ENCODE measurements at regions not wholly inside any gene's neighbourhood (a gene's known extent, or its start where the extent isn't known, plus 50 kb on each side); places are given as distances from the start of the nearest gene placed in this dataset.

DNA sequence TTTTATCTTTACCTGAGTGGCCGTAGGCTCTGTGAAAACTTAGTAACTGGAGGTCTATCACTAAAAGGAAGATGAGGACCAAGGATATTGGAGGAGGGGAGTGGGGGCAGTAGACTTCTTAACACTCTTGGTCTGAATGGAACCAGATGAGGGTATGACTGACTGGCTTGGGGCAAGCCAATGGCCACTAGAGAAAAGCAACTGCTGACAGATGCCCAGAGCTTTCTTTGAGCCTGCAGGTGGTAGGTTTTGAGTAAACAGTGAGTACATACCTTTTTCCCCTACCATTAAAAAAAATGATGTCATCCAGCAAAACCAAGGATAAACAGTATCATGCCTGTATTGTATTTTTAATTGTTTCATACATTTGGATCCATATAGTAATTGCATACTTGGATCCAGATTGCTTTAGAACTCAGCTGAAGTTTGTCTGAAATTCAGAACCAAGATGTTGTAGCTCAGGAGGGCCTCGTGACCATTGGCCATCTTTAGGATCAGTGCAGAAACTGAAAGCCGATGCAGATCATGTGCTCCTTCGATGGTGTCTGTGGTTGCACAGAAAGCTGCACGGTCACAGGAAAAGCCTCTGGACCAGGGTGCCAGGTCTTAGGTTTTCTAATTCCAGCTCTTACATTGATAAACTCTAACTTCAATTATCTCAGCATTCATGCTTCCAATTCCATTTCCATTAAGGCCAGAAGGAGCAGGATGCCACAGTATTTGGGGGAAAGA is 131.0 kb downstream of the PDGFRA start:
- no peaks in the 10 kb centered on the region for H3K36me3 Mint-ChIP-seq
- ATAC-seq (replicated peaks) (no peak), DNase-seq (no peak)
- H3K4me3 Mint-ChIP-seq = no peak overlapping the region
- no peak overlapping the region for H3K27ac Mint-ChIP-seq
- no peaks in the 10 kb centered on the region for H3K4me1 Mint-ChIP-seq
- no peaks in the 10 kb centered on the region for H3K9me3 Mint-ChIP-seq
- H3K27me3 Mint-ChIP-seq = peaks cover 0 to 5% of the 10 kb centered on the region in 2 donors

DNA sequence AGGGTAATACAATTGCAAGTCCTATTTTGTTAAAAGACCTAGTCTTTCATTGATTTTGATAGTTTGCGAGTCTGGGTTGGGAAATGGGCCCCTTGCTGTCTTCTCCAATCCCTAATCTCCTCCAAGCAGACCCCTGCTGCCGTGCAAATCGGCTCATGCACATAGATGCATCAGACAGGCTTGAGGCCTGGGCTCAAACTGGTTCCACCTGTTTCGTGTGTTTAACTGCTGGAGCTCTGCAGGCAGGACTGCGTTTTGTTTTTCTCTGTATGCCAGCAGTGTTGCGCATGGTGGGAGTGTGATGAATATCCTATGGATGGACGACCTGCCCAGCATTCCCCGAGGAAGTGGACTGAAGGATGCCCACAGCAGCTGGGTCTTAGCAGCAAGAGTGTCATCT is 133.9 kb downstream of the PDGFRA start:
- Mint-ChIP-seq H3K4me1 (no peaks in the 10 kb centered on the region), H3K36me3 (no peaks in the 10 kb centered on the region), H3K4me3 (no peak overlapping the region), H3K27me3 (peaks cover 0 to 8% of the 10 kb centered on the region in 2 donors), H3K27ac (no peak overlapping the region), H3K9me3 (peaks cover 0 to 3% of the 10 kb centered on the region in 2 donors)
- DNase-seq (no peak), ATAC-seq (replicated peaks) (no peak)

DNA sequence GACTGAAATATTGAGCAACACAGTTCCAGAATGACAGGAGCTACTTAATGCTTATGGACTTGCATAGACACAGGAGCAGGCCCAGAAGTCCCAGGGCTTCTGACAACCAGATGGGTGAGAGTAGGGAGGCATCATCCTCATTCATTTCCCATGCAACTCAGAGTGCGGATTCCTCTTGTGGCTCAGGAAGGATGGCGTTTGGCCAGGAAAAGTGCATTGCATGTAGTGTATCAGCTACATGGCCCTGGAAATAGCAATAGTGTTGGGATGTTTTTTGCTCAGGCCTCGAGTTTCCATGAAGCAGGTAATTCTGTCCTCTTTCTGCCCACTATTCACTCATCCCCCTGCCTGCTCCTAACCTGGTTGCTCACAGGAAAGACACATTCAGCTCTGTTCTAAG is 136.6 kb downstream of the PDGFRA start:
- no peaks in the 10 kb centered on the region for H3K36me3 Mint-ChIP-seq
- no peak for DNase-seq
- no peak for ATAC-seq (replicated peaks)
- no peak overlapping the region for H3K27ac Mint-ChIP-seq
- H3K4me3 Mint-ChIP-seq = no peak overlapping the region
- peaks cover 0 to 8% of the 10 kb centered on the region in 2 donors for H3K27me3 Mint-ChIP-seq
- peaks cover 0 to 3% of the 10 kb centered on the region in 2 donors for H3K9me3 Mint-ChIP-seq
- no peaks in the 10 kb centered on the region for H3K4me1 Mint-ChIP-seq

DNA sequence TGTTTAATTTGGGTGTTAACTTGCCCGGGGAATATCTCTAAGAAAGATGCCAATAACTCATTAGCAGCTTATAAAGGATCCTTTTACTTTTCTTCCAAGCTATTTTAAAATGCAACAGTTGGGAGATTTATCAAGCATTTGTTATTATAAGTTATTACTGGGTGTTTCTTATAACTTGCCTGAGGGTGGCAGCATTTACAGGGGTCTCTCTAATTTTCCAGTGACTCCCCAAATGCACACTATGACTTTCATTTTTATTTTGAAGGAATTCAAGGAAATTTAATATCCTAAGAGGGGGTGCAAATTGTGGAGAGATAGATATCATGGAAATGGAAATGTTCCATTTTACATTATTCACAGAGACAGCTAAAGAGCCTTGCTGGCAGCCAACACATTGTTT is 138.0 kb downstream of the PDGFRA start:
- peaks cover 0 to 8% of the 10 kb centered on the region in 2 donors for H3K27me3 Mint-ChIP-seq
- no peak for ATAC-seq (replicated peaks)
- H3K27ac Mint-ChIP-seq = no peak overlapping the region
- no peaks in the 10 kb centered on the region for H3K4me1 Mint-ChIP-seq
- no peak overlapping the region for H3K4me3 Mint-ChIP-seq
- H3K9me3 Mint-ChIP-seq = peaks cover 0 to 3% of the 10 kb centered on the region in 2 donors
- DNase-seq = no peak
- no peaks in the 10 kb centered on the region for H3K36me3 Mint-ChIP-seq

DNA sequence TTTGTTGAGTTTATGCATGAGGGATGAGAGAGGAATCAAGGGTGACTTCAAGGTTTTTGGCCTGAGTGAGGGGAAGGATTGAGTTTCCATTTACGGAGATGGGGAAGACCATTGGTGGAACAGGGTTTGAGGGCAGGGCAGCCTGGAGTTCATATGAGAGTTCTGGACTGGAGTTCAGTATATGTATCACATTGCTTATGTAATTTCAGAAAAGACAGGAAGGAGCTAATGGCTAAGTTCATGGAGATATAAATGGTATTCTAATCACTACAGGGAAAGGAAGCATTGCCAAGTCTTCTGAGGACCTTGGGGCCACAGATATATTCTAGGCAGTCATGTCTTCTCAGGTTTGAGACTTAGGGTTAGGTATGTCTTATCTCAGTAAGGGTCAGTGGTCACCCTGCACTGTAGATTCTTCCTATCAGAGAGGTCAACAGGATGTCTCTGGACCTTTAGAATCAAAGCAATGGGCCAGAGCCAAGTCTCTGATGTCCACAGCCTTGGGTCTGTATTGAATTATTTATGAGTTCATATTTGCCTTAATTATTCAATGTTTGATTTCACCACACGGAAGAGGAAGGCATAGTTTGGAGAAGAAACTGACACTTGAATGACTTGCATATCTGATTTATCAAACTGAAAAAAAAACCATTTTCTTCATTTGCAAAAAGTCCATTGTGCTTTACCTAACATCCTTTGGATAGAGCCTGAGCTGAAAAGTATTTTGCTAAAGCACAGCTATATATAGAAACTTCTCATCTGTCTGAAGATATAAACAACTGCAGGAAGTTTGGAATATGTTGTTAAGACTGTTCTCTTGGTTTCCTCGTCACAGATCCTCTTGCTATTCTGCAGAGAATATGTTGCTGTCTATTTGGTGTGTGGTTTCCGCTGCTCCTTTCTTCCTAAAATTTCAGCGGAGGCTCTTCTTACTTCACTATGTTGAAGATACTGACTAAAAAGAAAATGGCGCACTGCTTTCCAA is 139.5 kb downstream of the PDGFRA start:
- Mint-ChIP-seq H3K4me1 (no peaks in the 10 kb centered on the region), H3K27me3 (peaks cover 0 to 5% of the 10 kb centered on the region in 2 donors), H3K4me3 (no peak overlapping the region), H3K27ac (no peak overlapping the region), H3K36me3 (no peaks in the 10 kb centered on the region), H3K9me3 (peaks cover 0 to 3% of the 10 kb centered on the region in 2 donors)
- no peak for ATAC-seq (replicated peaks)
- no peak for DNase-seq

DNA sequence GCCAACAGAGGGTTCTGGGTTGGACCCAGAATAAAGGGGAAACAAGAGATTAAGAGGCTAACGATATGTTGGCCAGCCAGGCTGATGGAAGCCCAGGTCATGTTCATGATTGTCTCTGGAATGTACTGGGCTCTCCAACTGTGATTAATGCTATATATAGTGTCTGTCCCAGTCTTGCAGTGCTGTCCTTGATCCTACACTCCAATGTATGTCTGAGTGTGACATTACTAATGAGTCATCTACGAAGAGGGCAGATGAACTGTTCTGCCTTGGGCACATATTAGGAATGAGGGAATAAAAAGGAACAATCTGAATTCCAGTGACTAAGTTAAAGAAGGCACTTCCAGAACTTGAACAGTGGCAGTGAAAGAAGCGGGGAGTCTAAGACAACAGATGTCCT is 142.1 kb downstream of the PDGFRA start:
- DNase-seq = no peak

DNA sequence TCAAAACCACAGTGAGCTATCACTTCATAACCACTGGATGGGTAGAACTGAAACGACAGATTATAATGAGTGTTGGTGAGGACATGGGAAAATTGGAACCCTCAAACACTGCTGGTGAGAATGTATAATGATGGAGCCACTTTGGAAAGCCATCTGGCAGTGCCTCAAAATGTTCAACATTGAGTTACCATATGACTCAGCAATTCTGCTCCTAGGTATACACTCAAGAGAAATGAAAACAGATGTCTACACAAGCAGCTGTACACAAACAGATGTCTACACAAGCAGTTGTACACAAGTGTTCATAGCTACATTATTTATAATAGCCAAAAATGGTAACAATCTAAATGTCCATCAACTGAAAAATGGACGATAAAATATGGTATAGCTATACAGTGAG is 143.9 kb downstream of the PDGFRA start:
- H3K9me3 Mint-ChIP-seq = no peaks in the 10 kb centered on the region
- no peak overlapping the region for H3K4me3 Mint-ChIP-seq
- no peaks in the 10 kb centered on the region for H3K4me1 Mint-ChIP-seq
- ATAC-seq (replicated peaks) = no peak
- H3K27ac Mint-ChIP-seq = no peak overlapping the region
- H3K27me3 Mint-ChIP-seq = no peaks in the 10 kb centered on the region
- H3K36me3 Mint-ChIP-seq = no peaks in the 10 kb centered on the region
- no peak for DNase-seq

More for the DNA sequence above, 142.1 kb downstream of the PDGFRA start:
- Mint-ChIP-seq H3K9me3 (no peaks in the 10 kb centered on the region), H3K4me1 (no peaks in the 10 kb centered on the region), H3K27me3 (no peaks in the 10 kb centered on the region), H3K27ac (no peak overlapping the region), H3K4me3 (no peak overlapping the region), H3K36me3 (no peaks in the 10 kb centered on the region)
- no peak for ATAC-seq (replicated peaks)

DNA sequence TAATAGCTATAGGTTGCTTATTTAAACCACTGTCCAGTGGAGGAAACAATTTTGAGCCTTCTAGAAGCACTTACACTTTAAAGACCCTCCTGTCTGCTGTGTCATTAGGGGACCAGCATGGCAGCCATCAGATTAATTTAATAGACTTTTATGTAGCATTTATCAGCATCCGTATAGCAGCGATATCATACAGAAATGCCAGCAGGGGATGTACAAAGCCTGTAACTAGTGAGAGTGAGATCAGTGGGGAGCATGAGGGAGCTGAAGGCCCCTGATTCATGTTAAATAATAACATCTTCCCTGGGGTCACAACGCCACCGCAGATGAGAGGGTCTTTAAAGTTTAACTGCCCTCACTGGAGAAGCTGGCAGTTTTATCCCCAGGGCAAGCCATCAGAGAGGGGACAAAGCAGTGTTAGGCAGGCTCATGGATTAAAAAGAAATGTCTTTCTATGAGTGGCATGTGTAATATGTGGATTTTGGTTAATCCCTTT is 144.7 kb downstream of the PDGFRA start:
- DNase-seq = no peak
- ATAC-seq (replicated peaks) = no peak
- Mint-ChIP-seq H3K27ac (no peak overlapping the region), H3K4me1 (no peaks in the 10 kb centered on the region), H3K27me3 (no peaks in the 10 kb centered on the region), H3K4me3 (no peak overlapping the region), H3K36me3 (no peaks in the 10 kb centered on the region), H3K9me3 (no peaks in the 10 kb centered on the region)

DNA sequence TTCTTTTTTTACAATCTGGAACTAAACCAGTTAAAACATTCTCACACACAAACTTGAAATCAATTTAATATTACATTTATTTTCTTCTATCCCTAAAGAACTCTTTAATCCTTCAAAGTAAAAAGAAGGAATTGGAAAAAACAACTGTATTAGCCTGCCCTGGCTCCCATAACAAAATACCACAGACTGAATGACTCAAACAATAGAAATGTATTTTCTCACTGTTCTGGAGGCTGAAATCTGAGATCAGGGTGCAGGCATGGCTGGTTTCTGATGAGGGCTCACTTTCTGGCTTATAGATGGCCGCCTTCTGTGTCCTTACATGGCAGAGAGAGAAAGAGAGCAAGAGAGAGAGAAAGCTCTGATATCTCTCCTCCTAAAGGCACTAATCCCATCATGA is 149.4 kb downstream of the PDGFRA start:
- no peak overlapping the region for H3K4me3 Mint-ChIP-seq
- ATAC-seq (replicated peaks) (no peak), DNase-seq (no peak)
- no peak overlapping the region for H3K27ac Mint-ChIP-seq
- peaks cover 0 to 4% of the 10 kb centered on the region in 2 donors for H3K27me3 Mint-ChIP-seq
- peaks cover 0 to 2% of the 10 kb centered on the region in 2 donors for H3K9me3 Mint-ChIP-seq
- H3K4me1 Mint-ChIP-seq = no peaks in the 10 kb centered on the region
- no peaks in the 10 kb centered on the region for H3K36me3 Mint-ChIP-seq

DNA sequence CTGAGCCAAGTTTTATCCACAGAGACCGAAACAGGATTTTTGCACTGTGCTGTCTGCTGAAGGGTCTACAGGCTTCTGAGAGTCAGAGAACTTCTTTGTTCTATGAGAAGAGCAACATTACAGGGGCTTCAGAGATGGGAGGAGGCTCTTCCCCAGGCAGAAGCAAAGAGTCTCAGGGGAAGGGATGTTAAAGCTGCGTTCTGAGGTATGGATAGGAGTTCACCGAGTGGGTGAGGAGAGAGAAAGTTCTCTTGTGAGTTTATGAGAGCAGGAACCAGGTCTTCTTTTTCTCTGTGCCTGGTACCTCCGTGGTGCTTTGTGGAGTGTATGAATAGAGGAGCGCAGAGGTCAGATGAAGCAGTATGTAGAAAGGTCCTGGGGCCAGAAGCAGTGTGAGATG is 155.1 kb downstream of the PDGFRA start:
- Mint-ChIP-seq H3K36me3 (no peaks in the 10 kb centered on the region), H3K27me3 (peaks cover 0 to 4% of the 10 kb centered on the region in 2 donors), H3K9me3 (peaks cover 4% of the 10 kb centered on the region in 2 donors), H3K27ac (no peak overlapping the region), H3K4me3 (no peak overlapping the region), H3K4me1 (no peaks in the 10 kb centered on the region)
- ATAC-seq (replicated peaks) (peak in 1 of 2 donors; percentile 12), DNase-seq (no peak)

DNA sequence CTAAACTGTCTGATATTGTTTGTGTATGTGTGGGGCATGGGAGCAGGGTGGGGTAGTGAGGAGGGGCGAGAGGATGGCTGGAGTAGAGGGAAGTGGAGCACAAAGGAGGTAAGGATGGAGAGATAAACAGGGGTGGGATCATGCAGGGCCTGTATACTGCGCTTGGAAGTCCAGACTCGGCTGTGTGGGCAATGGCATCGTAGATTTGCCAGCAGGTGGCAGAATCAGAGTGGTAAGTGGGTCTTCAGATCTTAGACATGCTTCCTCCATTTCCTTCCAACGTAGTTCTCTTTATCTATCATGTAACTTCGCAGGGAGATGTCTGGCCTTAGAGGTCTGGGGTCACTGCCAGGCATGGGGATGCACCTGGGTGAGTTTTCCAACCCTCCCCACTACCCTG is 155.5 kb downstream of the PDGFRA start:
- no peak overlapping the region for H3K27ac Mint-ChIP-seq
- H3K27me3 Mint-ChIP-seq = peaks cover 0 to 4% of the 10 kb centered on the region in 2 donors
- no peaks in the 10 kb centered on the region for H3K36me3 Mint-ChIP-seq
- ATAC-seq (replicated peaks) (peak; percentile 57 to 71), DNase-seq (peak; percentile 1)
- no peak overlapping the region for H3K4me3 Mint-ChIP-seq
- no peaks in the 10 kb centered on the region for H3K4me1 Mint-ChIP-seq
- H3K9me3 Mint-ChIP-seq = peaks cover 4% of the 10 kb centered on the region in 2 donors

DNA sequence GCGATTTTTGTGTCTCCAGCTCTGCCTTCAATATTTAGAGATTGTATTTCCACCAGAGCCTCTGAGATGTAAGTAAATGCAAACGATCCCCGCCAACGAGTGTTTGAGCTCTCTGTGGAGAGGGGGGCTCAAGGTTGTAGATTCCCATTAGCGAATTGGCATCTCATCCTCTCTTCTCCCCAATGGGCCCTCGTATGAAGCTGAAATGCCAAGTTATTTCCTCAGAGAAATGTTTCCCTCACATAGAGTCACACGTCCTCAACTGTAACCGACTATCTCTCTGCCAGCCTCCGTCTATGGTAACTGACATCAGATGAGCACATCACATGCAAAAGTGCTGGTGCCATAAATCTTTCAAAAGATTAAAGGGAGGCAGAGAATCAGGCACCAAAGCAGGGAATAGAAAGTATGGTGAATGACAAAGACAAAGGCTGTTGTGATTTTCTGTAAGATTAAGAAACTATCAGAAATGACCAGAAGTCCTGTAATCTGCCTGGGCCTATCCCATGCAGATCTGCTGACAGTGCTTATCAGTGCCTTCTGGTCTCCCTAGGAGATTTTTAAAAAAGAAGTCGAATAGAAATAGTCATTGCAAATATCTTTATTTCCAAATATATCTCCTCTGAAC is 157.1 kb downstream of the PDGFRA start:
- Mint-ChIP-seq H3K27ac (no peak overlapping the region), H3K9me3 (peaks cover 4% of the 10 kb centered on the region in 2 donors), H3K27me3 (peaks cover 4 to 5% of the 10 kb centered on the region in 2 donors), H3K4me3 (no peak overlapping the region), H3K36me3 (no peaks in the 10 kb centered on the region), H3K4me1 (no peaks in the 10 kb centered on the region)
- ATAC-seq (replicated peaks) (no peak), DNase-seq (no peak)

DNA sequence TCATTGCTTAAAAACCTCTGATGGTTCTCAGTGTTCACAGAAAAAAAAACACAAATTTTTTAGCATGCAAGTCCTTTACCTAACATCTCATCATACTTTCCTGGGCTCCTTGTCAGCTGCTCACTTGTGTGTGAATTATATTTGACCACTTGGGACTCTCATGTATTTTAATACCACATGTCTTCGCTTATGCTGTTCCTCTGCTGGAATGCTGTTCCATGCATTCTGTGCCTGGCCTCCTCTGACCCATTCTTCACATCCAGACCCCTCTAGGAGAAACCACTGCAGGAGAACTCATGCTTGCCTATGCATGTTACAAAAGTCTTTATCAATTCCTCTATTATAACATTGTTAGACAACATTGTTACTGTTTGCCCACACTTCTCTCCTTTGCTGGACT is 157.6 kb downstream of the PDGFRA start:
- H3K4me3 Mint-ChIP-seq = no peak overlapping the region
- no peak overlapping the region for H3K27ac Mint-ChIP-seq
- H3K4me1 Mint-ChIP-seq = no peaks in the 10 kb centered on the region
- no peak for DNase-seq
- peaks cover 4 to 5% of the 10 kb centered on the region in 2 donors for H3K27me3 Mint-ChIP-seq
- H3K9me3 Mint-ChIP-seq = peaks cover 4% of the 10 kb centered on the region in 2 donors
- no peaks in the 10 kb centered on the region for H3K36me3 Mint-ChIP-seq
- ATAC-seq (replicated peaks) = no peak

DNA sequence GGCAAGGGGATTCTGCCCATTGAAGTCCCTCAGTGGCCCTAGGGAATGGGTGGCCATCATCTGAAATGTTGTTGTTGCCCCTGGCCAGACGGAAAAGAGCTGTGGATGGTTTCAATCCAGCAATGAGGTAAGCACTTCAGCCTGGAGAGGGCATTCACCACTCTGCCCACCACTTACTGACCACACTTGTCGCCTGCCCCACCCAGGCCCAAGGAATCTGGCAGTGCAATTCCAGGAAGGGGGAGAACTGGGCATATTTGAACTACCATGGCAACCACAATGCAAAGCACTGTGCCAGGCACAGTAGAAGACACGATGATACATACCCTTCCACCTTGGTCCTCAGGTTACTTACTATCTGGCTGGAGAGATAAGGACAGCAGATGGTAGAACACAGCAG is 161.6 kb downstream of the PDGFRA start:
- no peaks in the 10 kb centered on the region for H3K36me3 Mint-ChIP-seq
- H3K4me1 Mint-ChIP-seq = no peaks in the 10 kb centered on the region
- ATAC-seq (replicated peaks) = no peak
- H3K4me3 Mint-ChIP-seq = no peak overlapping the region
- no peak overlapping the region for H3K27ac Mint-ChIP-seq
- no peak for DNase-seq
- peaks cover 4% of the 10 kb centered on the region in 2 donors for H3K9me3 Mint-ChIP-seq
- peaks cover 4 to 5% of the 10 kb centered on the region in 2 donors for H3K27me3 Mint-ChIP-seq

Measured in stimulated activated naive B cell treated with anti-CD40 and anti-IgM and Interleukin-4, amounts not matched to agents 10 μg/mL and 1 μg/mL and 100 μg/mL, for 72 hours (primary cell).